ENCODE measurements at regions not wholly inside any gene's neighbourhood (a gene's known extent, or its start where the extent isn't known, plus 50 kb on each side); places are given as distances from the start of the nearest gene placed in this dataset.

GRCh38 chr4:129350834-129351721 is 255.1 kb downstream of the C4orf33 start:
- TF ChIP-seq, protein P1, sequence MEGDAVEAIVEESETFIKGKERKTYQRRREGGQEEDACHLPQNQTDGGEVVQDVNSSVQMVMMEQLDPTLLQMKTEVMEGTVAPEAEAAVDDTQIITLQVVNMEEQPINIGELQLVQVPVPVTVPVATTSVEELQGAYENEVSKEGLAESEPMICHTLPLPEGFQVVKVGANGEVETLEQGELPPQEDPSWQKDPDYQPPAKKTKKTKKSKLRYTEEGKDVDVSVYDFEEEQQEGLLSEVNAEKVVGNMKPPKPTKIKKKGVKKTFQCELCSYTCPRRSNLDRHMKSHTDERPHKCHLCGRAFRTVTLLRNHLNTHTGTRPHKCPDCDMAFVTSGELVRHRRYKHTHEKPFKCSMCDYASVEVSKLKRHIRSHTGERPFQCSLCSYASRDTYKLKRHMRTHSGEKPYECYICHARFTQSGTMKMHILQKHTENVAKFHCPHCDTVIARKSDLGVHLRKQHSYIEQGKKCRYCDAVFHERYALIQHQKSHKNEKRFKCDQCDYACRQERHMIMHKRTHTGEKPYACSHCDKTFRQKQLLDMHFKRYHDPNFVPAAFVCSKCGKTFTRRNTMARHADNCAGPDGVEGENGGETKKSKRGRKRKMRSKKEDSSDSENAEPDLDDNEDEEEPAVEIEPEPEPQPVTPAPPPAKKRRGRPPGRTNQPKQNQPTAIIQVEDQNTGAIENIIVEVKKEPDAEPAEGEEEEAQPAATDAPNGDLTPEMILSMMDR (tag by site-specific recombination; IDR thresholded peaks at IDR 0.05): no peak
- TF ChIP-seq ZNF10 (tag by site-specific recombination; IDR thresholded peaks at IDR 0.05): no peak
- TF ChIP-seq, protein P2, sequence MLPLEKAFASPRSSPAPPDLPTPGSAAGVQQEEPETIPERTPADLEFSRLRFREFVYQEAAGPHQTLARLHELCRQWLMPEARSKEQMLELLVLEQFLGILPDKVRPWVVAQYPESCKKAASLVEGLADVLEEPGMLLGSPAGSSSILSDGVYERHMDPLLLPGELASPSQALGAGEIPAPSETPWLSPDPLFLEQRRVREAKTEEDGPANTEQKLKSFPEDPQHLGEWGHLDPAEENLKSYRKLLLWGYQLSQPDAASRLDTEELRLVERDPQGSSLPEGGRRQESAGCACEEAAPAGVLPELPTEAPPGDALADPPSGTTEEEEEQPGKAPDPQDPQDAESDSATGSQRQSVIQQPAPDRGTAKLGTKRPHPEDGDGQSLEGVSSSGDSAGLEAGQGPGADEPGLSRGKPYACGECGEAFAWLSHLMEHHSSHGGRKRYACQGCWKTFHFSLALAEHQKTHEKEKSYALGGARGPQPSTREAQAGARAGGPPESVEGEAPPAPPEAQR (tag by site-specific recombination; IDR thresholded peaks at IDR 0.05): no peak
- TF ChIP-seq, protein P3, sequence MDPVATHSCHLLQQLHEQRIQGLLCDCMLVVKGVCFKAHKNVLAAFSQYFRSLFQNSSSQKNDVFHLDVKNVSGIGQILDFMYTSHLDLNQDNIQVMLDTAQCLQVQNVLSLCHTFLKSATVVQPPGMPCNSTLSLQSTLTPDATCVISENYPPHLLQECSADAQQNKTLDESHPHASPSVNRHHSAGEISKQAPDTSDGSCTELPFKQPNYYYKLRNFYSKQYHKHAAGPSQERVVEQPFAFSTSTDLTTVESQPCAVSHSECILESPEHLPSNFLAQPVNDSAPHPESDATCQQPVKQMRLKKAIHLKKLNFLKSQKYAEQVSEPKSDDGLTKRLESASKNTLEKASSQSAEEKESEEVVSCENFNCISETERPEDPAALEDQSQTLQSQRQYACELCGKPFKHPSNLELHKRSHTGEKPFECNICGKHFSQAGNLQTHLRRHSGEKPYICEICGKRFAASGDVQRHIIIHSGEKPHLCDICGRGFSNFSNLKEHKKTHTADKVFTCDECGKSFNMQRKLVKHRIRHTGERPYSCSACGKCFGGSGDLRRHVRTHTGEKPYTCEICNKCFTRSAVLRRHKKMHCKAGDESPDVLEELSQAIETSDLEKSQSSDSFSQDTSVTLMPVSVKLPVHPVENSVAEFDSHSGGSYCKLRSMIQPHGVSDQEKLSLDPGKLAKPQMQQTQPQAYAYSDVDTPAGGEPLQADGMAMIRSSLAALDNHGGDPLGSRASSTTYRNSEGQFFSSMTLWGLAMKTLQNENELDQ (tag by site-specific recombination; IDR thresholded peaks at IDR 0.05; ENCODE audit: low read depth): no peak
- no peak for TF ChIP-seq ZNF707 (tag by site-specific recombination; IDR thresholded peaks at IDR 0.05)
- no peak for TF ChIP-seq ZNF274 (IDR thresholded peaks at IDR 0.05; ENCODE audit: low read length)
- no peak for TF ChIP-seq ZNF274 (tag by site-specific recombination; IDR thresholded peaks at IDR 0.05; ENCODE audit: borderline replicate concordance)
- TF ChIP-seq, protein P4, sequence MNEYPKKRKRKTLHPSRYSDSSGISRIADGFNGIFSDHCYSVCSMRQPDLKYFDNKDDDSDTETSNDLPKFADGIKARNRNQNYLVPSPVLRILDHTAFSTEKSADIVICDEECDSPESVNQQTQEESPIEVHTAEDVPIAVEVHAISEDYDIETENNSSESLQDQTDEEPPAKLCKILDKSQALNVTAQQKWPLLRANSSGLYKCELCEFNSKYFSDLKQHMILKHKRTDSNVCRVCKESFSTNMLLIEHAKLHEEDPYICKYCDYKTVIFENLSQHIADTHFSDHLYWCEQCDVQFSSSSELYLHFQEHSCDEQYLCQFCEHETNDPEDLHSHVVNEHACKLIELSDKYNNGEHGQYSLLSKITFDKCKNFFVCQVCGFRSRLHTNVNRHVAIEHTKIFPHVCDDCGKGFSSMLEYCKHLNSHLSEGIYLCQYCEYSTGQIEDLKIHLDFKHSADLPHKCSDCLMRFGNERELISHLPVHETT (tag by site-specific recombination; IDR thresholded peaks at IDR 0.05): no peak
- TF ChIP-seq ZNF335 (tag by site-specific recombination; conservative IDR thresholded peaks at IDR 0.05): no peak
- TF ChIP-seq, protein P5, sequence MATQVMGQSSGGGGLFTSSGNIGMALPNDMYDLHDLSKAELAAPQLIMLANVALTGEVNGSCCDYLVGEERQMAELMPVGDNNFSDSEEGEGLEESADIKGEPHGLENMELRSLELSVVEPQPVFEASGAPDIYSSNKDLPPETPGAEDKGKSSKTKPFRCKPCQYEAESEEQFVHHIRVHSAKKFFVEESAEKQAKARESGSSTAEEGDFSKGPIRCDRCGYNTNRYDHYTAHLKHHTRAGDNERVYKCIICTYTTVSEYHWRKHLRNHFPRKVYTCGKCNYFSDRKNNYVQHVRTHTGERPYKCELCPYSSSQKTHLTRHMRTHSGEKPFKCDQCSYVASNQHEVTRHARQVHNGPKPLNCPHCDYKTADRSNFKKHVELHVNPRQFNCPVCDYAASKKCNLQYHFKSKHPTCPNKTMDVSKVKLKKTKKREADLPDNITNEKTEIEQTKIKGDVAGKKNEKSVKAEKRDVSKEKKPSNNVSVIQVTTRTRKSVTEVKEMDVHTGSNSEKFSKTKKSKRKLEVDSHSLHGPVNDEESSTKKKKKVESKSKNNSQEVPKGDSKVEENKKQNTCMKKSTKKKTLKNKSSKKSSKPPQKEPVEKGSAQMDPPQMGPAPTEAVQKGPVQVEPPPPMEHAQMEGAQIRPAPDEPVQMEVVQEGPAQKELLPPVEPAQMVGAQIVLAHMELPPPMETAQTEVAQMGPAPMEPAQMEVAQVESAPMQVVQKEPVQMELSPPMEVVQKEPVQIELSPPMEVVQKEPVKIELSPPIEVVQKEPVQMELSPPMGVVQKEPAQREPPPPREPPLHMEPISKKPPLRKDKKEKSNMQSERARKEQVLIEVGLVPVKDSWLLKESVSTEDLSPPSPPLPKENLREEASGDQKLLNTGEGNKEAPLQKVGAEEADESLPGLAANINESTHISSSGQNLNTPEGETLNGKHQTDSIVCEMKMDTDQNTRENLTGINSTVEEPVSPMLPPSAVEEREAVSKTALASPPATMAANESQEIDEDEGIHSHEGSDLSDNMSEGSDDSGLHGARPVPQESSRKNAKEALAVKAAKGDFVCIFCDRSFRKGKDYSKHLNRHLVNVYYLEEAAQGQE (tag by site-specific recombination; IDR thresholded peaks at IDR 0.05): no peak
- no peak for TF ChIP-seq PRDM6 (tag by site-specific recombination; IDR thresholded peaks at IDR 0.05)
- TF ChIP-seq ZNF561 (tag by site-specific recombination; IDR thresholded peaks at IDR 0.05; ENCODE audit: borderline replicate concordance): no peak
- no peak for TF ChIP-seq BCL11B (tag by site-specific recombination; IDR thresholded peaks at IDR 0.05; ENCODE audit: low read depth)
- no peak for TF ChIP-seq ZNF19 (tag by site-specific recombination; IDR thresholded peaks at IDR 0.05; ENCODE audit: low read depth)

All from HEK293 (cell line).